ENCODE measurements at regions not wholly inside any gene's neighbourhood (a gene's known extent, or its start where the extent isn't known, plus 50 kb on each side); places are given as distances from the start of the nearest gene placed in this dataset.
A peak's percentile ranks its signal among the peaks of the same experiment; 100 is the strongest.

- peak; percentile 64 for DNase-seq
Measured at GRCh38 chr2:129904532-129905446, 74.7 kb upstream of the RAB6C start.

- no peak for DNase-seq
Measured at GRCh38 chr2:129905664-129906081, 73.8 kb upstream of the RAB6C start.

- no peak for DNase-seq
Measured at GRCh38 chr2:129906139-129906860, 73.2 kb upstream of the RAB6C start.

DNA sequence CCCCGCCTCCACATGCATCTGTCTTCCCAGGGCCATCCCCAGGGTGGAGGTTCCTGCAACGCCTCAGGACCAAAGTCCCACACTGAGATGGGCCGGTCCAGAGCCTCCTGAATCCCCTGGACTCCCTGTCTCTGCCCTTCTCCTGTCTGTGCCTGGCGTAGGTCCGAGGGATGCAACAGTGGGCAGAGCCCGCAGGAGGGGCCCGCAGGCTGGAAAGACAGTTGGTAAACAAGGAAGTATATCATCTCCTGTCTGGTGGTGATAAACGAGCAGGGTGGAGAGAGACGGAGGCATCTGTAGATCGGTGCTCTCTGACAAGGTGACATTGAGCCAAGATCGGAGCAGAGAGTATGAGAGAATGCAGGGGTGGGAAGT, 72.6 kb upstream of the RAB6C start:
- DNase-seq, result no peak

- DNase-seq, result no peak
Measured at GRCh38 chr2:129907256-129907998, 72.0 kb upstream of the RAB6C start.

DNA sequence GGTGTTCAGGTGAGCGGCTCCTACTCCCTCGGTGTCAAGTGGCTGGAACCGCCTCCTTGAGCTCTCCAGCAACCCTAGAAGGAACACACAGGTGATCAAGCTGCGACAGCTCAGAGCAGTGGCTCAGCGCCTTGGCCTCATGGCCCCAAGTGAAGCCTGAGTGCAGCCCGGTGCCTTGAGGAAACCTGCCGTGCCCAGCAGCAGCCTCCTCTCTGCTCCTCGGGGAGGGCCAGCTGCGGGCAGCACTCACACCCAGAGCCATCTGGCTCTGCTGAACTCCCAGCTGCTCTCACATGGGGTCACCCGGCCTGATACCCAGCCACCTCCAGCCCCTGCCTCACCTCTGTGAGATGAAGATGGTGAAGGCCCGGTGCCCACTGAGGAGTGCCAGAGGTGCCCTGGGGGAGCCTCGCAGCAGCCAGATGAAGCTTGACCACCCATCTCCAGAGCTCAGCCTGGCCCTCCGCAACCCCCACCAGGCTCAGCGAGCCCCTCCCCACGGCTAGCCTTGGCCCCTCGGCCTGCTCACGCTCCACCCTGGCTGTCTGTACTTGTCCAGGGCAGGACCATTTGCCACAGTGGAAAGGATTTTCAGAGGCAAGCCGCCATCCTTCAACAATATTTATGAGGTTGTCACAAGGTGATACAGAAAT, 70.6 kb upstream of the RAB6C start:
- no peak for DNase-seq

DNA sequence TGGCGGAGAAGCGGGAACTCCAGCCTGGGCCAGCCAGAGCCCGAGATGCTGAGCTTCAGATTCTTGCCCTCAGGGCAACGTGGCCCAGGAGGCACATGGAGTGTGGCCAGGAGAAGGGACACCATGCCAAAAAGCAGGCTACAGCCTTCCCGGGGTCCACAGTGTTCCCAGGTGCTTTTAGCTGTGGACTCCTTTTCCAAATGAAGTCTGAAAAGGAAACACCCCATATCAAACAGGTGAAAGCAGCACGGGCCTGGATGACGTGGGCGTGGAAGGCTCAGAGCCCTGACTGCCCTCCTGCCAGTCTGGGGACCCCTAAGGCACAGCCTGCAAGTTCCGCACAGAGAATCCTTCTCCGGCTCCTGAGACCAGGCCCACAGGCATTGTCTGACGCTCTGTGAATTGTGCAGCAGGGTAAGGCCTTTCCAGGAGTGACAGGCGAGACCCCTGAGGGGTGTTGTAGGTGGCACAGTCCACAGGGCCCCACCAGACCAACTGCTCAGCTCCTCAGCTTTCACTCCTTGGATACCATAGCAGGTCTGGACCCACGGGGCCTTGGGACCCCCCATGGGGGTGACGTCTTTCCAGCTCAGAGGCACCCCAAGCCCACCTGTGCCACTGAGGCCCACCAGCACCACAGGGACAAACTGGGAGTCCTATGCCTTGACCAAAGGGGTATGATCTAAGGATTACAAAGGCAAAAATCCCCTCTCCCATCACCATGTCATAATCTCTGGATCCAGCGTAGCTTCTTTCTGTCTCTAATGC, 69.6 kb upstream of the RAB6C start:
- DNase-seq, result no peak

- no peak for DNase-seq
Measured at GRCh38 chr2:129910446-129911362, 68.8 kb upstream of the RAB6C start.

DNA sequence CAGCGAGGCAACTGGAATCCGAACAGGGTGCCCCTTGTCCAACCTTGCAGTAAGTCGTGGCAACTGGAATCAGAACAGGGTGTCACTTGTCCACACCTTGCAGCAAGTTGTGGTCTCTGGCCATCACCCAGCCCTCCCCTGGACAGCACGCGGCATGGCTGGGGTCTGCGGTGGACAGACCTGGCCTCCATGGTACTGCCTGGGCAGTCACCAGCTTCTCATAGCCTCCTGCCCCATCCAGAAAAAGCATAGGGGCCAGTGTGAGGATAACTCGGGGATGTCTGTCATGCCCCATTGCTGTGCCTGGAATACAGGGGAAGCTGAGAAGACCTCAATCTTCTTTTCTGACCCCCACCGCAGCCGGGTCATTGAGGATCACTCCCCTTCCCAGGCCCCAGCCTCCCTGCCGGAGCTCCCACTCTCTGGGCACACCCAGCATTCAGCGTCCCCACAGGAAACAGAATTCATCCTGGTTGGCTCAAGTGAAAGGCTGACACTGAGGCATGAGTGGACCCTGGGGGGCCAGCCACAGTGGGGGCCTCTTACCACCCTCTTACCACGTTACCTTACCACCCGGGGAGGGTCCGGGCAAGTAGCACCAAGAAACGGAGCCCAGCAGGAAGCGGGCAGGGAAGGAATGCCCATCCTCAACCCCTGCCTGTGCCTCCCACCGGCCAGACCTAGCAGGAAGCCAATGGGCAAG, 68.0 kb upstream of the RAB6C start:
- no peak for DNase-seq

GRCh38 chr2:129912066-129912820, 67.2 kb upstream of the RAB6C start:
- no peak for DNase-seq

DNA sequence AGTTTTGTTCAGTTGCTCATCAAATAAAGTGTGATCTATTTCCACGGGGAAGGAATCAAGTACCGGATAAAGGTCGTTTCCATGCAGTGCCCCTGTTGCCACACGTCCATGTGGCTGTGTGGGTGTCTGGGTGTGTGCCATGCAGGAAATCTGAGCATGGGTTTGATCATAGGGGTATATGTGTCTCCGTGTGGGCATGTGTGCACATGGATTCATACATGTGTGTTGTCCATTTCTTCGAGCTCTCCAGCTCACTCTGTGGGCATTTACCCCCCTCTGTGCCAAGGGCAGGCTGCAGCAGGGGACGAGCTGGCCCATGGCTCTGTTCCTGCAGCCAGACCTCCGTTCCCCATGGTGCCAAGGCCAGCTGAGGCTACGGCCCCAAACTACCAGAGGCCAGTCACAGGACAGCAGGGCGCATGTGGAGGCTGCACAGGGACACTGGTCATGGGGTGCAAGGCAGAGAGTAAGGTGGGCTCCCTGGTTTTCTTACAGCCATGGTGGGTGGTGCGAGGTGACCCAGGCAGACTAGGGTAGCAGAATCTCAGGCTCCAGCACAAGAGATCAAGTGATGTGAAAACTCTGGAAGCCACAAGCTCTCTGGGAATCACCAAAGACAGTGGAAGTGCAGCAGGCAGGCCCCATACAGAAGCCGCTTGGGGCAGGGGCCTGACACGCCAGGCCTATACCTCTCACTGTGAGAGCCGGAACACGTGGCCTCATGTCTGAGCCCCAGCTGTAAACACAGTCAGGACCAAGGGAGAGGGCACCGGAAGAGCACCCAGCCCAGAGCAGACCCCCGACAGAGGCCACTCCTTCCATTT, 66.4 kb upstream of the RAB6C start:
- no peak for DNase-seq

GRCh38 chr2:129913695-129914495, 65.6 kb upstream of the RAB6C start:
- DNase-seq, result no peak

DNA sequence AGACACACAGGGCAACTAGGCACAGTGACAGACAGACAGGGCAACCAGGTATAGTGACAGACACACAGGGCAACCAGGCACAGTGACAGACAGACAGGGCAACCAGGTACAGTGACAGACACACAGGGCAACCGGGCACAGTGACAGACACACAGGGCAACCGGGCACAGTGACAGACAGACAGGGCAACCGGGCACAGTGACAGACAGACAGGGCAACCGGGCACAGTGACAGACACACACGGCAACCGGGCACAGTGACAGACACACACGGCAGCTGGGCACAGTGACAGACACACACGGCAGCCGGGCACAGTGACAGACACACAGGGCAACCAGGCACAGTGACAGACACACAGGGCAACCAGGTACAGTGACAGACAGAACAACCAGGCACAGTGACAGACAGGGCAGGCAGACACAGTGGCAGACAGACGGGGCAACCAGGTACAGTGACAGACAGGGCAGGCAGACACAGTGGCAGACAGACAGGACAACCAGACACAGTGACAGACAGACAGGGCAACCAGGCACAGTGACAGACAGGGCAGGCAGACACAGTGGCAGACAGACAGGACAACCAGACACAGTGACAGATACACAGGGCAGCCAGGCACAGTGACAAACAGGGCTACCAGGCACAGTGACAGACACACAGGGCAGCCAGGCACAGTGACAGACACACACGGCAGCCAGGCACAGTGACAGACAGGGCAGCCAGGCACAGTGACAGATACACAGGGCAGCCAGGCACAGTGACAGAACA, 64.7 kb upstream of the RAB6C start:
- no peak for DNase-seq

- no peak for DNase-seq
Measured at GRCh38 chr2:129915303-129915840, 64.1 kb upstream of the RAB6C start.

- DNase-seq, result no peak
Measured at GRCh38 chr2:129918604-129919003, 60.9 kb upstream of the RAB6C start.

DNA sequence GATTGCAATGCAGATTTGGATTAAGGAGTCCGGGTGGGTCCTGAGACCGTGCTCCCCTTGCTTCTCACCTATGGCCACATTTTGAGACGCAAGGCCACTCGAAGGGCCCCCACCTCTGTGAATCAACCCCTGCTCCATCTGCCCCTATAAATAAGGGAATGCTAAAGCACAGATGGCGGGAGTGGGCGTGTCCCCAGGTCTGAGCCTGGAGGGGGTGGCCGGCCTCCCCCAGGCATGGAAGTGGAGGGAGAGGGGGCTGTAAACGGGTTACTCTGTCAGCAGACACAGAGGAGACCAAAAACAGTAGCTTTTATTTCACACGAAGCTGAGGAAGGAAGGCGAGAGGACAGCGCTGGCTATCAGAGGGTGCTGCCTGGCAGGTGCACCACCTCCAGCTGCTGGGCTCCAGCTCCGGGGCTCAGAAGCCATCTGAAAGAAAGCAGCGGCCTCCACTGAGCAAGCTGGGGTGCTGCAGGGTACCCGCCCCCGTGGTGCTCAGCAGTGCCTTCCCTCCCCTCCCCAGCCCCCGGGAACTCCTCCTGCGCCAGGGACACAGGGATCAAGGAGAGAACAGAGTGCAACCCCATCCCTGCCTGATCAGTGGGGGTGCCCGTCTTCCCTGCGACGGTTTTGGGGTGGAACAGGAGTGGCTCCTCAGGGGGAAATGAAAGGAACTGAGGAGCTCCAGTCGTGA, 56.7 kb upstream of the RAB6C start:
- DNase-seq, result peak; percentile 48

All from NCI-H2107 (cell line).